SK-N-MC (cell line): ENCODE measurements at regions not wholly inside any gene's neighbourhood (a gene's known extent, or its start where the extent isn't known, plus 50 kb on each side); places are given as distances from the start of the nearest gene placed in this dataset.

Experiments used
- EZH2 ChIP-seq: fragments of 200-600 bp; sonication (generic); IDR thresholded peaks from one replicate; pipeline ENCODE4 v1.6.1; 2017; ENCODE audit warnings: antibody characterized with exemption
- FOXP2 ChIP-seq: optimal IDR thresholded peaks from 2 replicates; pipeline ENCODE3; 2011; ENCODE audit warnings: mild to moderate bottlenecking, moderate library complexity; ENCODE audit not compliant: insufficient read depth; ENCODE audit errors: extremely low read length, control extremely low read depth
- POLR2AphosphoS5 ChIP-seq: IDR thresholded peaks from 2 replicates; pipeline ENCODE4 v1.6.1; 2012; ENCODE audit warnings: mild to moderate bottlenecking, low read depth, low read length, borderline replicate concordance

- TF ChIP-seq FOXP2 (no peak), EZH2 (no peak), POLR2AphosphoS5 (no peak)
Observed at GRCh38 chr13:80010846-80011245, 330.1 kb downstream of the SPRY2 start.
